WTC11 (cell line): ENCODE measurements at regions not wholly inside any gene's neighbourhood (a gene's known extent, or its start where the extent isn't known, plus 50 kb on each side); places are given as distances from the start of the nearest gene placed in this dataset.

ENCODE experiments used
- ATAC-seq: fragments of 200-7000 bp; cut with Tn5 transposase; 2 replicates; pipeline ENCODE4 v1.10.0; 2021; ENCODE audit warnings: mild to moderate bottlenecking, moderate library complexity
- CTCF ChIA-PET: fragments of 300-600 bp; sonication (Branson Sonifier 250); formaldehyde crosslinking; loops from one replicate; lab custom pipeline; 2021; ENCODE audit warnings: antibody characterized with exemption; lab: Charles Lee
- POLR2A ChIA-PET: fragments of 350-600 bp; sonication (Branson Sonifier 250); formaldehyde crosslinking; loops from one replicate; lab custom pipeline; 2021; ENCODE audit warnings: antibody characterized with exemption; lab: Charles Lee
- DNase-seq: peaks from one replicate; pipeline ENCODE4 v3.0.0; 2021; ENCODE audit warnings: low spot score
- H3K27ac Mint-ChIP-seq: 2 replicates; pipeline ENCODE4 v1.8.0; 2021; ENCODE audit warnings: mixed read lengths
- H3K27me3 Mint-ChIP-seq: 2 replicates; pipeline ENCODE4 v1.8.0; 2021; ENCODE audit warnings: low read depth, mild to moderate bottlenecking, moderate library complexity, mixed read lengths
- H3K36me3 Mint-ChIP-seq: 2 replicates; pipeline ENCODE4 v1.8.0; 2021; ENCODE audit warnings: mixed read lengths
- H3K4me1 Mint-ChIP-seq: 2 replicates; pipeline ENCODE4 v1.8.0; 2022; ENCODE audit warnings: mixed read lengths
- H3K4me3 Mint-ChIP-seq: 2 replicates; pipeline ENCODE4 v1.8.0; 2021; ENCODE audit warnings: mild to moderate bottlenecking, moderate library complexity, mixed read lengths
- H3K9me3 Mint-ChIP-seq: 2 replicates; pipeline ENCODE4 v1.8.0; 2021; ENCODE audit warnings: mixed read lengths
- E2F1 ChIP-seq: sonication (generic); formaldehyde crosslinking; IDR thresholded peaks from 2 replicates; pipeline ENCODE4 v1.8.0; 2022; ENCODE audit warnings: mild to moderate bottlenecking, missing genetic modification reagents
- FOXP4 ChIP-seq: sonication (generic); formaldehyde crosslinking; IDR thresholded peaks from 2 replicates; pipeline ENCODE4 v1.8.0; 2022; ENCODE audit warnings: mild to moderate bottlenecking, missing genetic modification reagents
- HMGA2 ChIP-seq: fragments of 250-450 bp; sonication (Bioruptor Pico); IDR thresholded peaks from 2 replicates; pipeline ENCODE4 v1.4.0; 2021; ENCODE audit warnings: mild to moderate bottlenecking, moderate library complexity
- HMGXB4 ChIP-seq: sonication (generic); formaldehyde crosslinking; IDR thresholded peaks from 2 replicates; pipeline ENCODE4 v1.8.1; 2023; ENCODE audit warnings: mild to moderate bottlenecking, moderate library complexity, missing genetic modification reagents
- JAZF1 ChIP-seq: fragments of 250-450 bp; sonication (Bioruptor Pico); IDR thresholded peaks from 2 replicates; pipeline ENCODE4 v1.9.0; 2021; ENCODE audit warnings: moderate library complexity, mild to moderate bottlenecking, inconsistent platforms
- KAT7 ChIP-seq: sonication (generic); formaldehyde crosslinking; IDR thresholded peaks from 2 replicates; pipeline ENCODE4 v1.8.1; 2023; ENCODE audit warnings: missing genetic modification reagents, mild to moderate bottlenecking, borderline replicate concordance
- MLX ChIP-seq: sonication (generic); formaldehyde crosslinking; IDR thresholded peaks from 2 replicates; pipeline ENCODE4 v1.8.1; 2023; ENCODE audit warnings: mild to moderate bottlenecking, missing genetic modification reagents, moderate library complexity
- MXD4 ChIP-seq: fragments of 250-450 bp; sonication (Bioruptor Pico); IDR thresholded peaks from 2 replicates; pipeline ENCODE4 v1.8.0; 2021; ENCODE audit warnings: mild to moderate bottlenecking, moderate library complexity, borderline replicate concordance
- NFATC4 ChIP-seq: fragments of 250-450 bp; sonication (Bioruptor Pico); IDR thresholded peaks from 2 replicates; pipeline ENCODE4 v1.9.0; 2021; ENCODE audit warnings: mild to moderate bottlenecking
- NFE2L1 ChIP-seq: sonication (generic); formaldehyde crosslinking; IDR thresholded peaks from 2 replicates; pipeline ENCODE4 v1.8.1; 2023; ENCODE audit warnings: missing genetic modification reagents
- RELA ChIP-seq: sonication (generic); formaldehyde crosslinking; IDR thresholded peaks from 2 replicates; pipeline ENCODE4 v1.8.1; 2022; ENCODE audit warnings: missing genetic modification reagents, mild to moderate bottlenecking, borderline replicate concordance
- STAT6 ChIP-seq: sonication (generic); formaldehyde crosslinking; conservative IDR thresholded peaks from 2 replicates; pipeline ENCODE4 v1.8.1; 2023; ENCODE audit warnings: mild to moderate bottlenecking, low read depth, missing genetic modification reagents, moderate library complexity
- TEAD1 ChIP-seq: sonication (generic); formaldehyde crosslinking; IDR thresholded peaks from 2 replicates; pipeline ENCODE4 v1.8.0; 2022; ENCODE audit warnings: mild to moderate bottlenecking, missing genetic modification reagents
- USF1 ChIP-seq: sonication (generic); formaldehyde crosslinking; IDR thresholded peaks from 2 replicates; pipeline ENCODE4 v1.8.0; 2022; ENCODE audit warnings: mild to moderate bottlenecking, missing genetic modification reagents
- ZBTB21 ChIP-seq: sonication (generic); formaldehyde crosslinking; IDR thresholded peaks from 2 replicates; pipeline ENCODE4 v1.8.1; 2023; ENCODE audit warnings: mild to moderate bottlenecking, missing genetic modification reagents, borderline replicate concordance
- ZNF121 ChIP-seq: sonication (generic); formaldehyde crosslinking; IDR thresholded peaks from 2 replicates; pipeline ENCODE4 v1.8.0; 2023; ENCODE audit warnings: missing genetic modification reagents
- ZNF138 ChIP-seq: sonication (generic); formaldehyde crosslinking; conservative IDR thresholded peaks from 2 replicates; pipeline ENCODE4 v1.8.1; 2022; ENCODE audit warnings: mild to moderate bottlenecking, moderate library complexity, missing genetic modification reagents
- ZNF232 ChIP-seq: sonication (generic); formaldehyde crosslinking; IDR thresholded peaks from 2 replicates; pipeline ENCODE4 v1.8.0; 2022; ENCODE audit warnings: mild to moderate bottlenecking, missing genetic modification reagents
- ZNF317 ChIP-seq: sonication (generic); formaldehyde crosslinking; IDR thresholded peaks from 2 replicates; pipeline ENCODE4 v1.8.1; 2023; ENCODE audit warnings: low read depth, mild to moderate bottlenecking, moderate library complexity, missing genetic modification reagents, borderline replicate concordance

- Mint-ChIP-seq H3K27me3 (no peaks in the 10 kb centered on the region), H3K27ac (no peak overlapping the region), H3K9me3 (peaks cover 18% of the 10 kb centered on the region), H3K36me3 (no peaks in the 10 kb centered on the region), H3K4me1 (peaks cover 6% of the 10 kb centered on the region; the same call in 1 of the 2 replicates), H3K4me3 (no peak overlapping the region)
- DNase-seq (no peak), ATAC-seq (no peak)
- ChIA-PET CTCF (no interaction called here), POLR2A (no interaction called here)
- TF ChIP-seq MXD4 (CRISPR knock-in tag) (no peak), HMGXB4 (CRISPR knock-in tag) (no peak), ZNF232 (CRISPR knock-in tag) (no peak), ZNF121 (CRISPR knock-in tag) (no peak), JAZF1 (CRISPR knock-in tag) (no peak), E2F1 (CRISPR knock-in tag) (no peak), NFE2L1 (CRISPR knock-in tag) (no peak), ZNF317 (CRISPR knock-in tag) (no peak), RELA (CRISPR knock-in tag) (no peak), TEAD1 (CRISPR knock-in tag) (no peak), ZNF138 (CRISPR knock-in tag) (no peak), MLX (CRISPR knock-in tag) (no peak), ZBTB21 (CRISPR knock-in tag) (no peak), STAT6 (no peak), NFATC4 (CRISPR knock-in tag) (no peak), HMGA2 (CRISPR knock-in tag) (no peak), USF1 (no peak), KAT7 (CRISPR knock-in tag) (no peak)
These were observed 415.5 kb upstream of the CHRM2 start for GRCh38 chr7:136452949-136453348.

- no peaks in the 10 kb centered on the region for H3K4me1 Mint-ChIP-seq
- ATAC-seq, result no peak
- CTCF ChIA-PET, result no interaction called here
- no peak for TF ChIP-seq JAZF1 (CRISPR knock-in tag)
- no peak for TF ChIP-seq FOXP4 (CRISPR knock-in tag)
- TF ChIP-seq, all 79 proteins: peak for 0
- H3K27ac Mint-ChIP-seq, result no peak overlapping the region
- no peaks in the 10 kb centered on the region for H3K36me3 Mint-ChIP-seq
- POLR2A ChIA-PET, result no interaction called here
- peaks cover 18% of the 10 kb centered on the region for H3K9me3 Mint-ChIP-seq
- no peak overlapping the region for H3K4me3 Mint-ChIP-seq
- H3K27me3 Mint-ChIP-seq, result no peaks in the 10 kb centered on the region
- DNase-seq, result no peak
These were observed 421.7 kb upstream of the CHRM2 start for GRCh38 chr7:136446751-136447150.
